ENCODE measurements at regions not wholly inside any gene's neighbourhood (a gene's known extent, or its start where the extent isn't known, plus 50 kb on each side); places are given as distances from the start of the nearest gene placed in this dataset.

DNA sequence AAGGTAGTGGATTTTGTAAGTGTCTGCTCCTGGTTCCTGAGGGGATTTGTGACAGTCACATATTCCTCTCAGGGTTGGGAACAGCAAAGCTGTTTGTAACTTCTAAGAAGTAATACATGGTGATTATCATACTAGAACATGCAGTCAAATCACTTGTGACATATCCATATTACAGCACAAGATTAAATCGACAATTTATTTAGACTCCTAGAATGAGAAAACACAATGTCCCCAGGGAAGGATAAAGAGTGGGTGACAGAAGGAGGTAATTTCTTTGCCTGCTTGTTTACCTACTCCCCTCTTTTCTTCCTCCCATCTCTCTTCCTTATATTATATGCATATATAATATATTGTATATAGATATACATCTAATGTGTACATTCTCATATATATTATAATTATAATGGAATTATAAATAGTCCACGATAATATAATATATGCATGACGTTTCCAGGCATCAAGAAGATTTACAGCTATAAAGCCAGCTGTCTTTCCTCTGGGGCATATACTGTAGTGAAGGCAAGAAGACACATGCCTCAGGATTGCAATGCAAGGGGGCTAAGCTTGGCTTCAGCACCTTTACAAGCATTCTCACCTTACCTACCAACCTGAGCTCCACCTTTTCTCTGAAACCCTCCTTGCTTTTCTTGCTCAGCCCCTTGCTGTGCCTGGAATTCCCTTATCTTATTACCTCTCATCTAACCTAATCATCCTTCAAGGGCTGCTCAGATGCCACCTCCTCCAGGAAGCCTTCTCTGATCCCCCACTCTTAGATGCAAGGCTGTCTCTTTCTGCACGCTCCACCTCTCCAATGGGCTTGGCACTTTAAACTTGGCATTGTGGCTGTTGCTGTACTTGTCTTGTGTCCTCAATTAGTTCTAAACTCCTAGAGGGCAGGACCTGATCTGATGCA, 73.1 kb upstream of the PIAS1 start:
- Histone ChIP-seq H3K4me1 (no peaks in the 10 kb centered on the region), H3K27me3 (no peaks in the 10 kb centered on the region), H3K4me3 (no peak overlapping the region), H3K27ac (no peak overlapping the region), H3K36me3 (no peaks in the 10 kb centered on the region), H3K9me3 (no peaks in the 10 kb centered on the region)
- intact Hi-C loops (cut with DNase I; ENCODE audit: low total_unique reads) (no loop called here), in situ Hi-C loops (cut with MboI; ENCODE audit: low pct_ligation_motif_present in 1 of 4, low pct_unique_long_range_greater_than_20kb in 1 of 4, low sequenced_read_pairs in 3 of 4) (no loop called here)
- TF ChIP-seq EP300 (IDR thresholded peaks at IDR 0.05; ENCODE audit: low read depth), result no peak
- TF ChIP-seq POLR2AphosphoS5 (IDR thresholded peaks at IDR 0.05), result no peak
- no peak for TF ChIP-seq POLR2A (IDR thresholded peaks at IDR 0.05)
- TF ChIP-seq, protein P1, sequence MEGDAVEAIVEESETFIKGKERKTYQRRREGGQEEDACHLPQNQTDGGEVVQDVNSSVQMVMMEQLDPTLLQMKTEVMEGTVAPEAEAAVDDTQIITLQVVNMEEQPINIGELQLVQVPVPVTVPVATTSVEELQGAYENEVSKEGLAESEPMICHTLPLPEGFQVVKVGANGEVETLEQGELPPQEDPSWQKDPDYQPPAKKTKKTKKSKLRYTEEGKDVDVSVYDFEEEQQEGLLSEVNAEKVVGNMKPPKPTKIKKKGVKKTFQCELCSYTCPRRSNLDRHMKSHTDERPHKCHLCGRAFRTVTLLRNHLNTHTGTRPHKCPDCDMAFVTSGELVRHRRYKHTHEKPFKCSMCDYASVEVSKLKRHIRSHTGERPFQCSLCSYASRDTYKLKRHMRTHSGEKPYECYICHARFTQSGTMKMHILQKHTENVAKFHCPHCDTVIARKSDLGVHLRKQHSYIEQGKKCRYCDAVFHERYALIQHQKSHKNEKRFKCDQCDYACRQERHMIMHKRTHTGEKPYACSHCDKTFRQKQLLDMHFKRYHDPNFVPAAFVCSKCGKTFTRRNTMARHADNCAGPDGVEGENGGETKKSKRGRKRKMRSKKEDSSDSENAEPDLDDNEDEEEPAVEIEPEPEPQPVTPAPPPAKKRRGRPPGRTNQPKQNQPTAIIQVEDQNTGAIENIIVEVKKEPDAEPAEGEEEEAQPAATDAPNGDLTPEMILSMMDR (IDR thresholded peaks at IDR 0.05), result no peak
- no peak for DNase-seq
- 88% methylated on average over 4 of the region's 4 CpGs for WGBS, 2 donors (ENCODE audit: low coverage in 1 of 2)

DNA sequence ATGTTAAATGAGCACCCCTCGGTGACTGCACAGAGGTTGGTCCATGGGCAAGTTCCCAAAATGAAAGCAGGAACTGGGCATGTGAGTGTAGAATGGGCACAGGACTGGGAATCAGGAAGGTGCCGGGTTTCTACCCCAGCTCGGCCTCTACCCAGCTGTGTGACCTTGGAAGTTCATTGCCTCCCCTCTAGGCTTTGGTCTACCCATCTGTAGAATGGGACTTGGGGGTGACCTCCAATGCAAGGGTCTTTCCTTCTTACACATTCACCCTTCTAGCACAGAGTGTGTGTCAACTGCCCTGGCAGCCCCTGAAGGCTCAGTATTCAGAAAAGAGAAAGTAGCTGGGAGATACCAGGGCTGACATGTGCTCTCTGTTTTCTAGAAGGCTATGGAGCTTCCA, 72.3 kb upstream of the PIAS1 start:
- in situ Hi-C loops (cut with MboI; ENCODE audit: low pct_ligation_motif_present in 1 of 4, low pct_unique_long_range_greater_than_20kb in 1 of 4, low sequenced_read_pairs in 3 of 4), result no loop called here

DNA sequence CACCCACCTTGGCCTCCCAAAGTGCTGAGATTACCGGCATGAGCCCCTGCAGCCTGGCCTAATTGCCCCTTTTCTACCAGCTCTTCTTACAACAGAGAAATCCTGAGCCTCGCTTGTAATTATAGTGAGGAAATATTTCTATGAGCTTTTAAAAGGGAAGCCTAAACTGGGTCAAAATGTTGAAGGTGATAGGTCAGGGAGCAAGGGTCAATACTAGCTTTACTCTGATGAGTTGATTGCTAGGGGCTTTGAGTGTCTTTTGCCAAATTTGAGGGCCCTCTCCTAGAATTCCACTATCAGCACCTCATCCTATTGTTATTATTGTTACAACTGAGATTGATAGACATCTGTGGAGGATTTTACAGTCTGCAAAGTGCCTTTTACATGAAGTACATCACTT, 62.4 kb upstream of the PIAS1 start:
- no peaks in the 10 kb centered on the region for H3K36me3 ChIP-seq
- H3K4me1 ChIP-seq, result no peaks in the 10 kb centered on the region
- DNase-seq, result no peak
- no peaks in the 10 kb centered on the region for H3K27me3 ChIP-seq
- in situ Hi-C loops (cut with MboI; ENCODE audit: low pct_ligation_motif_present in 1 of 4, low pct_unique_long_range_greater_than_20kb in 1 of 4, low sequenced_read_pairs in 3 of 4) (no loop called here), intact Hi-C loops (cut with DNase I; ENCODE audit: low total_unique reads) (no loop called here)
- no peaks in the 10 kb centered on the region for H3K9me3 ChIP-seq
- no peak overlapping the region for H3K27ac ChIP-seq
- TF ChIP-seq POLR2AphosphoS5 (IDR thresholded peaks at IDR 0.05), result no peak
- no peak for TF ChIP-seq POLR2A (IDR thresholded peaks at IDR 0.05)
- TF ChIP-seq, protein P1 (IDR thresholded peaks at IDR 0.05), result no peak
- no peak for TF ChIP-seq EP300 (IDR thresholded peaks at IDR 0.05; ENCODE audit: low read depth)
- no peak overlapping the region for H3K4me3 ChIP-seq
- WGBS, 2 donors (ENCODE audit: low coverage in 1 of 2), result 98% methylated on average over 2 of the region's 2 CpGs; no CpG with 5 or more reads in 1 of the 2 donors

More for the DNA sequence above, 72.3 kb upstream of the PIAS1 start:
- H3K36me3 ChIP-seq, result no peaks in the 10 kb centered on the region
- no peak overlapping the region for H3K27ac ChIP-seq
- intact Hi-C loops (cut with DNase I; ENCODE audit: low total_unique reads), result no loop called here
- H3K27me3 ChIP-seq, result no peaks in the 10 kb centered on the region
- H3K9me3 ChIP-seq, result no peaks in the 10 kb centered on the region
- DNase-seq, result no peak
- H3K4me3 ChIP-seq, result no peak overlapping the region
- WGBS, 2 donors (ENCODE audit: low coverage in 1 of 2), result 84 to 93% methylated on average over 3 of the region's 3 CpGs
- no peak for TF ChIP-seq EP300 (IDR thresholded peaks at IDR 0.05; ENCODE audit: low read depth)
- no peak for TF ChIP-seq POLR2A (IDR thresholded peaks at IDR 0.05)
- no peak for TF ChIP-seq POLR2AphosphoS5 (IDR thresholded peaks at IDR 0.05)
- TF ChIP-seq, protein P1 (IDR thresholded peaks at IDR 0.05), result no peak
- H3K4me1 ChIP-seq, result no peaks in the 10 kb centered on the region

DNA sequence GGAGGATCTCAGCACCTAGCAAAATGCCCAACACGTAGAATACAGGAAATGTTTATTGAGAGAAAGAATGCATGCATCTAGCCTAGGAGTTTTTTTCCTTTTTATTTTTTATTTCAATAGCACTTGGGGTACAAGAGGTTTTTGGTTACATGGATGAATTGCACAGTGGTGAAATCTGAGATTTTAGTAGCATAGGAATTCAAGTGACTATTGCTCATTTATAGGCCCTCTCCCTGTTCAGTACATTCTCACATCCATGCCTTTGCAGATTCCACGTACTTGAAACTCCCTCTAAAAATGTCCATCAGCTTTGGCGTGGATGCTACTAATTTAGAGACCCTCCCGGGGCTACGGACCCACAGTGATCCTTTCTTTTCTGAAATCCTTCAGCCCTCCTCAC, 61.7 kb upstream of the PIAS1 start:
- Histone ChIP-seq H3K36me3 (no peaks in the 10 kb centered on the region), H3K4me1 (peaks cover 0 to under 1% (median 0%) of the 10 kb centered on the region in 4 donors), H3K27ac (no peak overlapping the region), H3K27me3 (no peaks in the 10 kb centered on the region), H3K4me3 (no peak overlapping the region), H3K9me3 (no peaks in the 10 kb centered on the region)
- in situ Hi-C loops (cut with MboI; ENCODE audit: low pct_ligation_motif_present in 1 of 4, low pct_unique_long_range_greater_than_20kb in 1 of 4, low sequenced_read_pairs in 3 of 4) (no loop called here), intact Hi-C loops (cut with DNase I; ENCODE audit: low total_unique reads) (no loop called here)
- WGBS, 2 donors (ENCODE audit: low coverage in 1 of 2), result 92 to 96% methylated on average over 5 of the region's 5 CpGs
- no peak for DNase-seq
- TF ChIP-seq POLR2AphosphoS5 (IDR thresholded peaks at IDR 0.05) (no peak), POLR2A (IDR thresholded peaks at IDR 0.05) (no peak), EP300 (IDR thresholded peaks at IDR 0.05; ENCODE audit: low read depth) (no peak)
- TF ChIP-seq, protein P1 (IDR thresholded peaks at IDR 0.05), result no peak
